T-helper 1 cell (primary cell): ENCODE measurements at regions not wholly inside any gene's neighbourhood (a gene's known extent, or its start where the extent isn't known, plus 50 kb on each side); places are given as distances from the start of the nearest gene placed in this dataset.

Experiments used
- DNase-seq, 5 donors: peaks; one replicate each; pipeline ENCODE4 v3.0.0-alpha.2; 2012 to 2020

DNA sequence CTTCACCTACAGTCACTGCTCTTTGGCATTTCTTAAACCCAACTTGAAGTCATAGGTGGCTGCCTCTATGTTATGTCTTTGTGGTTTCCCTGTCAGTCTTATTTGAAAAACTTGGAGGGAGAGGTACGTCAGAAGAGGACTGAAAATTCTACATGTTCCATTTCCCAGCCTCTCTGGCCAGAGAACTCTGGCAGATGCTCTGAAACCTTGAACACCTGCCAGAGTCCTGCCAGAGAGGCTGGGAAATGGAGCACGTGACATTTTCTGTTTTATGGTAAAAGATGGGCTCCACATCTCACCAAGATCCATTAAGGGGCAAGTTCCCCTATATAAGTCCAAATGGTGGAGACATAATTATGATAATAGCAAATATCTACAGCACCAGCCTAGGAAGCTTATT, 99.5 kb downstream of the MAFB start:
- no peak for DNase-seq

DNA sequence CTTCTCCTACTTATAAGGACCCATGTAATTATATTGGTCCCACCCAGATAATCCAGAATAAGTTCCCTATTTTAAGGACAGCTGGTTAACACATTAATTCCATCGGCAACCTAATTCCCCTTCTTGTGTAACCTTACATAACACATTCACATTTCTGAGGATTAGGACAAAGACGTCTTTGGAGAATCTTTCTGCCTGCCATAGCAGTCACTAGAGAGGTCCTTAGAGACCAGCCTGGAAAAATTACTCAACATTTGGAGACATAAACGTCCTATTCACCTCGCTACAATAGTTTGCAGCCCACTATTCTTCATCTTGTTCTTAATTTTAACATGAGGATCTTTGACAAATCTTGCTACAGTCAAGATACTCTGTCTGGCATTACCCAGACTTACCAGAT, 100.1 kb downstream of the MAFB start:
- no peak for DNase-seq

DNA sequence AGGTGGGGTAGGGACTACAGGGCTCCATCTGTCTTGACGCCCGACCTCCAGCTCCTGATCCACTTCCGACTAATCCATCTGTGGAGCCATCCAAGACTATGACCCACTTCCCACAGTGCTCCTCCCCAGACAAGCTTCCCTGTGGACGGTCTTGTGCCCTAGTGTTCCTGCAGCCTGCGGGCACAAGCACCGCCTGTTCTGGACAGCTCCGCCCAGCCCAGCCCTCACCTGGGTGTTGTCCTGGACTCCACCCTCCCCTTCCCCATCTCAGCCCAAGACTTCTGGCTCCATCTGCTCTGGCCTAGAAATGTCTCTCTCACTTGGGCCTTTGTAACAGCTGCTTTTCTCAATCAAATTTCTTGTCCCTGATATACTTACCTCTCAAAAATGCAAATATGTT, 102.0 kb downstream of the MAFB start:
- no peak for DNase-seq

DNA sequence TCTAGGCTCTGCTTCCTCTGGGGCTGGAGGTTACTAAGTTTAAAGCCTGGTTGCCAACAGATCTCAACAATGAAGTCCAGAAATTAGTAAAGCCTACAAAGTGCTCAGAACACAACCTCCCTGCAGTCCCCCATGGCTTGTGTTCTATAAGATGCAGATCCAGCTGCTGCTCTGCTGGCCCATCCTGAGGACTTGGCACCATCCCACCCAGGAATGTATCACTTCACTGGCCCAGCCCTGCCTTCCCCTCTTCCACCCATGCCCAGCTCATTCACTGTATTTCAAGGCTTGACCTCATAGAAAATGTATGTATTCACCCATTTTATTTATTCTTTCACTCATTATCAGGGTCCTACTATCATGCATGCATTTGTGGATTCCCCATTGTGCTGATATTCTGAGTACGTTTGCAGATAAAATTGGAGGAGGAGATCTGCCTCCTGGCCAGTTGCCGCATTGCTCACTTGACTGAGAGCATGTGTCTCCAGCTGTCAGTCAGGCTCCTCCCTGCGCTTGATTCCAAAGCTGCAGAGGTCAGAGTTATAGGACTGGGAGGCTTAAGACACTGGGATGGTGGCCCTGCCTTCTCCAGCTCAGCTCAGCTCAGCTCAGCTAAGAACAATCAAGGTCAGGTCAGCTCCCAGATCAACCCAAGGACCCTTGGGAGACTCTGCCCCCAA, 104.8 kb downstream of the MAFB start:
- DNase-seq, result no peak

DNA sequence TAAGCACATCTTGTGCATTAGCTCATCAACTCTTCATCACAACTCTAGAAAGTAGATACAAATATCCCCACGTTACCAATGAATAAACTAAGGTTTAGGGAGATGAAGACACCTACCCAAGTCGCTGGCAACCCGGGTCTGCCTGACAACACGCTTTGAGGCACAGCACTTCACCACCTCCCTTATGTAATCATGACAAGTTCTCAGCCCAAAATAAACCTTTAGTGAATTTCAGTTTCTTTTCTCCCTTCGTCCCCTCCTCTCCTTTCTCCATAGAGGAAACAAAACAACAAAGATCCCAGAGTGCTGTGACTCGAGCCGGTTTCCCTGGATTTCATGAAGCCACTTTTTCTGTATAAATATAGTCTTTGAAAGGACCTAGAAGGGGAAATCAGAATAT, 105.4 kb downstream of the MAFB start:
- no peak for DNase-seq

DNA sequence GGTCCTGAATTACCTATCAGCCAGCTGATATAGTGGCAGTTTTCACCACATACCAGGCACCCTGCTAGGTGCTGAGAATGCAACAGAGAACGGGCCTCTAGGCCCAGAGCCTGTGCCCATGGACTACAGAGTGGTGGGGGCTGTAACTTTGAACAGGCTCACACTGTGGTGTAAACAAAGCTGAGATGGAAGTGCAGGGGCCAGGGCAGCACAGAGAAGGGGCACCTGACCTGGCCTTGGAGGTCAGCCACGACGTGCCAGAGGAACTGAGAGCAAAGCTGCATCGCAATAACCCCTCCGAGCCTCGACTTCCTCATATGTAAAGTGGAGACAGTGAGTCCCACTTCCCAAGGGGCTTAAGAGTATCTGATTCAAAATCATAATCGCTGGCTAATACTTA, 105.8 kb downstream of the MAFB start:
- DNase-seq, result no peak

DNA sequence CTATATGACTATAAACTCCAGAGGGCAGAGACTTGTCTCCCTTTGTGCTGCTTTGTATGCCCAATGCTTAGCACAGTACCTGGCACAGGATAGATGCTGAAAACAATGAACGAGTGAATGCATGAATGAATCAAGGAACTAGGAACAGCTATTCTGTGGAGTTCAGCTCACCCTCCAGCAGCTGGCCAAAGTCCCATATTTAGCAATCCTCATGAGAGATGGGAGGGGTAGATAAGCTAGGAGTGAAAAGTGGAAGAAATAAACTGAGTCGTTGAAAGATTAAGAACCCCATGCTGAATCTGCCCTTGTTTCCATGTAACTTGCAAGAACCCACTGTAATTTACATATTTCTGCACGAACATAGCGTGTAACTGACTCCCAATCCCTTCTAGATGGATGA, 106.5 kb downstream of the MAFB start:
- DNase-seq, result no peak

DNA sequence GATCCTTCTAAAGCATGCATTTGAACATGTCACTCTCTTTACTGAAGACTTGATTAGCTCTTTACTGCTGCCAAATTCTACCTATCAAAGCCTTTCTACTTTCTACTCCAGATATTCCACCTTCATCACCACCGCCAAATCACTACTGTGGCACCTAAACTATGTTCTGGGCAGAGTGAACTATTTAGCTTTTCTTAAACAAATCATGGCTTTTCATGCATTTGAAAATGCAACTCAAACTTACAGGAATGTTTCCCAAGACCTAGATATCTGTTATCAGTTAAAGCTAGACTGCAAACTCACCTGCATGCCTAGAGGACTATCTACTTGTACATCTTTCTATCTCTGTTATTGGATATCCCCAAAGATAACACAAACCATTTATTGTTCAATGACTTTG, 109.3 kb downstream of the MAFB start:
- DNase-seq, result no peak

DNA sequence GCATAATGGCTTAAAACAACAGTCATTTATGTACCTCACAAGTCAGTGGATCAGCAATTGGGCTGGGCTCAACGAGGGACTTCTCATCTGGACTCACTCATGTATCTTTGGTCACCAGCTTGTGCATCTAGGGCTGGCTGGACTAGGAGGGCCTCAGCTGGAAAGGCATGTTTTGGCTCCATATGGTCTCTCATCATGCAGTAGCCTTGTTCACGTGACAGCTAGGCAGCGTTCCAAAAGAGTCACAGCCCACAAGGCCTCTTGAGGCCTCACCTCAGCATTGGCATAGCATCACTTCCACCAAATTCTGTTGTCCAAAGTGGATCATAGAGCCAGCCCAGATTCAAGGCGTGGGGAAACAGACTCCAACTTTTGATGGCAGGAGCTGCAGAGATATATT, 110.1 kb downstream of the MAFB start:
- no peak for DNase-seq

DNA sequence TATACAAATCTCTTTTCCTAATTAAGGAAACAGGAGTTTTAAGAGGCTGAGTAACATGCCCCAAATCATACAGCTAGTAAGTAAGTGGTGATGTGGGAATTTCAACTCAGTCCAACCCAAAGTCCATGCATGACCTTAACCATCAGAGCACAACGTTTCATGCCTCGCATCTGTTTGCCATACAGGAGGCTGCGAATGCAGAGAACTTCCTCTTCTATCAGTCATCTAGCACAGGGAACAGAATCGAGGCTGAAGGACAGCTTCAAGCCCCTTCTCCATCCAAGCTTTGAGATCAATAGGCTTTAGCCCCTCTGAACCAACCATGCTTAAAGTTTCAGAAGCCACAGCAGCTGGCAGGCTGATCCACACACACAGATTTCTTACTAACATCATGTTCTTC, 113.2 kb downstream of the MAFB start:
- no peak for DNase-seq

DNA sequence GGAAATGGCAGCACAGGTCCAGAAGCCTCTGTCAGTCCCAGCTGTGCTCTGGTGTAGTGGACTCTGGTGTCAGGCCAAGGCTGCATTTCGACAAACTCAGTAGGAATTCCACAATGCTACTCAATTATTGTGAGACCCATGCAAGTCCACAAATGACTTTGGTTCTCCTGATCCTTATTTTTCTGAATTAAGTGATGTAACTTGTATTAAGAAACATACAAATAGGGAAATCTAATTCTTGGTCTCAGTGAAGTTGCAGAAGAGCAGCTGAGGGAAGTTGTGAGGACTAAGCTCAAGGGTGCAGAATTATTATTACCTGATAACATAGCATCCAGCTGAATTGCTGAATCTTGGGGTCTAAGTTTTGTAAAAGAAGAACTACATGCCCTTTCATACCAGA, 116.8 kb downstream of the MAFB start:
- no peak for DNase-seq

DNA sequence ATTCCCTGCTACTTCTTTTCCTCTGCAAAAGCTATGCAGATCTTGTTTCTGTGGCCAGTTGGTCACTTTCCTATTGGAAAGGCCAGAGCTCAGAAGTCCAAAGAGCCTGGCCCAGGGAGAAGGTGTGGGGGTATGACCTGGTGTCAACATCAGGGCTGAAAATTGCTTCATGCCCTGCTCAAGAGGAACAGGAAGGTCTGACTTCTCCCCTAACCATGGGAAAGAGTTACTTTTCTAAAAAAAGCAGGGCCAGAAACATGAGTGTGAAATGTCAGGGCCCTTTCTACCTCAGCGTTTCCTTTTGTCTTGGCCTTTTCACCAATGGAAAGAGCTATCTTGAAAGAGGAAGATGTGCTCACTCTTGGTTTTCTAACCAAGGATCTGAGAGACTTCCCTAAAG, 117.4 kb downstream of the MAFB start:
- no peak for DNase-seq

DNA sequence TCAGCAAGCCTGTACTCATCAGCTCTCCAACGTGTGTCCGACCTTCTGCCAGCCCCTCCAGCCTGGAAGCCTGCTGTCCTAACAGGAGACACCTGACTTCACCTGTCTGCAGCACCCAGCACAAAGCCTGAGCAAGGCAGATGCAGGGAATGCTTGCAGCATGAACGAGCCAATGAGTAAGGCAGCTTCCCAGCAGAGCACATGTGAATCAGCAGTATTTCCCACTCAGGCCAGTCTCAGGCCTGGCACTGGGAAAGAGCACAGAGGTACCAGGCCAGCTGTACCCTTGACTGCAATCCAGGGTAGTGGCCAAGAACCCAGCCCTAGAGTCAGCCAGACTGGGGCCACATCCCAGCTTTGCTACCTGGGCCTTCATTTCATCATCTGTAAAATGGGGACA, 120.8 kb downstream of the MAFB start:
- DNase-seq, result no peak

DNA sequence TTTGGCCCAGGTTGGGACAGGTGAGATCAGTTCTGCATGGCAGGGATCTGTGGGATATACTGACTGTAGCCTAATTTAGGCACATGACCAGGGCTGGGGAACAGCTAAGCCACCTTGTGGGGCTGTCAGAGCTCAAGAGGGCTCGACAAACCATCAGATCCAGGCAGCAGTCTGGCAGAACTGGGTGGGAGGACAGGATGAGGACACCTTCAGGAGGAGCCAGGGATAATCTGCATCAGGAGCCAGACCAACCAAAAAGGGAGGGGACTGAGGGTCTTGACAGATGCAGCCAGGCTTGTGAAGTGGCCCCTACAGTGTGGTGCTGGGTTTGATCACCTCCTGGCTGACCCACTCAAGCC, 123.4 kb downstream of the MAFB start:
- DNase-seq, result no peak

DNA sequence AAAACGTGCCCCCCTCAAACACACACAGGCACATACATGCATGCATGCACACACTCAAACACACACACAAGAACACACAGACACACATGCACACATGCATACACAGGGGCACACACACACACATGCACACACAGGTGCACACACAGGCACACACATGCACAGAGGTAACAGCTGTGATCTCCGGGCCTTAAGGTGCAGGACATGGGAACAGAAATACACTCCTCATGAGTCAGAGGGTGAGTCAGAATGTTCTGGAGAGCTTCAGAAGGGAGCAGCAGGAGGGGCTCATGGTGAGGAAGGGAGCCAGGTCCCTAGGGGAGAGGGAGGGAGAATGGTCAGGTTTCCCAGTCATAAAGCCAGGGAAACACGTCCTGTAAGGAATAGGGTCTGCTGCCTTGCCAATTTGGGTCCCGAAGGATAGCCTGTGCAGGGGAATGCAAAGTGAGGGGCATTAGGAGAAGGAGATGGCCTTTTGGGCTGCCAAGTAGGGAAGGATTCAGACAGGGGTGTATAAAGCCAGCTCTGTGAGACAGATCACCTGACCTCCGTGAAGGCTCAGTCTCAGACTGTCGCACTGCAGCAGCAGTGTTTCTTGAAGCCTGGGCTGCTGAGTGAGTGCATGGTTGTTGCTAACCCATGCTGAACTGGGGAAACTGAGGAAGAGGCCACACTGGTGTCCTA, 123.9 kb downstream of the MAFB start:
- DNase-seq, result no peak

DNA sequence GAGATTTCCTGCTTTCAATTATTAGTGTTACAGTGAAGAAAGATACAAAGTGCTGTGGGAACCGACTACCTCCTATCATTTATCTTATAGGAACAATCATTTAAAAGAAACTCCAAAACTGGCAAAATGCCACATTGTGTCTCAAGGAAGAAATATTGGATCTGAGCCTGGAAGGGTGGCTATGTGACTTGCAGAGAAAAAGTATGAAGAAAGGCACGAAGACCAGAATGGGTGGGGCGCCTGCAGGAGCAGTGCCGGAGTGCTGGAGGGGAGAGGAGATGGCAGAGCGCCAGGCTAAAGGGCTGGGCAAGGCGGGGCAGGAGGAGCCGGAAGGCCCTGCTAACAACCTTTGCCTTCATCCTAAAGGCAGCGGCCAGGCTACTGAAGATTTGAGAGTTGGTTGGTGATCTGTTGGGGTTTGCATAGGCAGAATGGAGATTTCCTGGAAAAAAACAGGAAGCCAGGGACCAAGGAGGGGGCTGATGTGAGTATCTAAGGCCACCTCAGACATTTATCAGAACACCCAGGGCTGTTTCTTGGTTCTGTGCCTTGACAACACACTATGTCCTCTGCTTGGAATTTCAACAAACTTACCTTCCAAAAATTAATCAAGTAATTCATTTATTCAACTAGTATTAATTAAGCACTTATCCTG, 125.6 kb downstream of the MAFB start:
- DNase-seq, result no peak

DNA sequence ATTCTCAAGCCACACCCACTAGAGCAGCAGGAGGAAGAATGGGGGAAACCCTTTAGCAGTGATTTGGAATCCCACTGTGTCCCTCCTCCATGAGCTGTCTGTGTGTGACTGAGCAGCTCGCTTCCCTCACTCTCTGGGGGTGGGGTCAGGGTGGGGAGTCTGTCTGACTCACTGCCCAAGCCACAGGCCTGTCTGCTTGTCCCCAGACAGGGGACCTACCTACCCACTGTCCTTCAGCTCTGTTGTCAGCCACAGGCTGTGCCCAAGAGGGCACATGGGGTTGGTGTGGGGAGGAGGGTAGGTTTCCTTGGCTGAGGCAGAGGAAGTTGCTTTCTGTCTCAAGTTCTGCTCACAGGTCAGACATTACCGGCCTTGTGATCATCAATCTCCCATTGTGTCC, 127.0 kb downstream of the MAFB start:
- DNase-seq, result no peak

DNA sequence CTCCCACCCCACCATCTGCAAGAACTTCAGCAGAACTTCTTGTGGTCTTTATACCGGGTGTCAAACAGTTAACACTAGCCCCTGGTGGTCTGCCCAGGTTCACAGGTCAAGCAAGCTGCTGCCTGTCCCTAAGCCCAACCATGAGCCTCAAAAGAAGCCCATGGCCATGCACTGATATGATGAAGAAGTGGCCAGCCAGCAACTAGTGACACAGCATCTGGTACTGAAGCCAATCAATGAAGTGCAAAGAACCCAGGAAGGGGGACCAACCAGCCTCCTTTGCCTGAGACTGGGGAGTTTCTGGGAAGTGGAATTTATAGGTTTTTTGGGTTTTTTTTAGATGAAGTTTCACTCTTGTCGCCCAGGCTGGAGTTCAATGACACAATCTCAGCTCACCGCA, 127.8 kb downstream of the MAFB start:
- DNase-seq, result no peak

DNA sequence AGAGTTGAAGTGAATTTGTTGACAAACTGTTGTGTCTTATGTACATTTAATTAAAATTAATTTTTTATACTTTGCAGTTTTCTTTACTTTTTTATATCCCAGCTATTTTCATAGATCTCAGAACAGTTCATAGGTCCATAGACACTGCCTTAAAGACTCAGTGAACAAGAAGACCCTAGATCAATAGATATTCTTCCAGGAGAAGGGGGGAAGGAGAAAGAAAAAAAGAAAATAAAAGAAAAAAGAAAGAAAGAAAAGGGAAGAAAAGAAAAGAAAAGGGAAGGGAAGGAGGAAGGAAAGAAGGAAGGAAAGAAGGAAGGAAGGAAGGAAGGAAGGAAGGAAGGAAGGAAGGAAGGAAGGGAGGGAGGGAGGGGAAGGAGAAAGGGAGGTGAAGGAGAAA, 130.8 kb downstream of the MAFB start:
- DNase-seq, result no peak

DNA sequence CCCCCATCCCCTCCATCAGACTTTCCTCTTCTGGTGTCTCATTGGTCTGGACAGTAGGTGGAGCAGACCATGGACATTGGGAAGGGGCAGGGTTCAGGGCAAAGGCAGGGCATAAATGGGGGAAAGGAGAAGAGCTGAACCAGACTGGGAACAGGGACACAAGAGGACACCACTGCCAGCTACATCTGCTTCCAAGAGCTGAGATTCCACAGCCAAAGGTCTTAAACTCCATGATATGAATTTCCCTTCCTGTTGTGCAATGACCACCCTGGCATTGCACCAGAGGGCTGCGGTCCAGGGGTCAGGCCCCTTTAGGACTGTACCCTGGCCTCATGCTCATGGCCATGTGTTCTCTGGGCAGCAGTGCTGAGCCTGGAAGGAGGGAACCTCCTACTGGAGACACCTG, 137.9 kb downstream of the MAFB start:
- DNase-seq, result no peak

DNA sequence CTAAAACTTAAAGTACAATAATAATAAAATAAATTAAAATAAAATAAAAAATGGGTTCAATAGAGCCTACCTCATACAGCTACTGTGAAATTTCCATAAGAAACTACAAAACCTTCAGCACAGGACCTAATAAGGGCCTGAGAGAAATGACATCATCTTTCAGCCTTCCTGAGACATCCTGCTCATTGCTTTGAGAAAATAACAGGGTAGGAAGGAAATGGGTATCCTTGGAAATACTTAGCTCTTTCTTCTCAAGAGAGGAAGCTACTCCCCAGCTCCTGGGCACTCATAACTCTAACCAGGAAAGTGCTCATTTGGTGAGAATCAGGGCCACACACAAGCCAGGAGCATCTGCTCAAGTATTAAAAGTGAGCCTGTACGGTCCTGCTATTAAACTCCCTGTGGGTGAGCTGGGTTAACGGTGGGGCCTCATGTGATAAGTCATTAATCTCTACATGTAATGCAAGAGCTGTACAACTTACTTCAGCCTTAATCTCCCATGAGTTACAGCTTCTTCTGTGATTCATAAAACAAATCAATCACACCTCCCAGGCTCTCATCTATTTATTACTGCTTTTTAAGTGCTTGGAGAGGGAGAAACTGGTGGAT, 141.4 kb downstream of the MAFB start:
- DNase-seq, result no peak

DNA sequence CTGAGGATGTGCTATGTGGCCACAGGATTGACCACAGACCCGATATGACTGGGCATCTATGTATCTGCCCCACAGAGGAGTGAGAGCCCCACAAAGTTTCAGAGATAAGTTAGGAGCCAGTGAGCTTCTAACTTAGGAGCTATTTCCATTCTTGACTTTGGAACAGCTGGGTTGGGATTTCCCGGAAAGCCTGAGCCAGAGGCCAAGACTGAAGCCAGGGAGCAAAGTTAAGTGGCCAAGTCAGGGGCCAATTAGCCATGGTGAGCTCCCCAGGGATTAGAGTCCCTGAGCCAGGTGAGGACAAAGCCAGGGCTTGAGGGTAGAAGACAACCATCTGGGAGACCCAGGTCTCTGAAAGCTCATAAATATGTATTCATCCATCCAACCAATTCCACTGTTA, 143.6 kb downstream of the MAFB start:
- DNase-seq, result no peak

DNA sequence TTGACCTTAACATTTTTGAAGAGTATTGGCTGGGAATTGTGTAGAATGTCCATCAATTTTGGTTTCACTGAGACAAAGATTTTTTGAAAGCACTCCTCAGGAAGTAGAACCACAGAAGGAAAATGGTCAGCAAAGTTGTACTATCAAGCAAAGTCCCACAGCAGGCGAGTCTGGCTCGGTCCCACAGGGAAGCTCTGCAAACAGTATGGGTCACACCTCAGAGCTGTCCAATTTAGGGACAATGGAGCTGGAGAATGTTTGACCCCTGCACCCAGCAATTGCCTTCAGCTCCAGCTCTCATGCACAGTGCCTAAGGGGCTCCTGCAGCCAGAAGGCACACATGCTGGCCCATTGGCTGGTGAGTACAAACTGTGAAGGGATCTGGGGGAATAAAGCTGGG, 147.0 kb downstream of the MAFB start:
- no peak for DNase-seq

DNA sequence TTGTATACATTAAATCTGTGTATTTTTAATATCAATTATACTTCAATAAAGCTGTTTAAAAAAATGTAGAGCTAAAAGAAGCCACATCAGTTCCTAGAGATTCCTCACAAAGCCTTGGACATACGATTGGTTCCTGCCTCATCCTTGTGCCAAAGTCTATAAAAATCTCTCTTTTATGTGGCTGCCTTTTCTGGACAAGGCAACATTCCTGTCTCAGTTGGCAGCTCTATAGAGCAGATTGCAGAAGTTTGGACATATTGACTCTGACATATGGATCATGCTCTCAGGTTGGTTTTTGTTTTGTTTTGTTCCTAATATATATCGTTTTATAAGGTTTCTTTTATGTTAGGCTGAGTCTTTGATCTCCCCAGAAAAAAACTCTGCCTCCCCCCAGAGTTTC, 148.9 kb downstream of the MAFB start:
- DNase-seq, result no peak
